ENCODE measurements at regions not wholly inside any gene's neighbourhood (a gene's known extent, or its start where the extent isn't known, plus 50 kb on each side); places are given as distances from the start of the nearest gene placed in this dataset.

- POLR2A ChIA-PET = no interaction called here
- Histone ChIP-seq H3K9ac (ENCODE audit: control insufficient read depth, insufficient read depth, low read length) (no peak overlapping the region), H3K79me2 (ENCODE audit: control insufficient read depth, insufficient read depth, low read length) (no peaks in the 10 kb centered on the region), H2AFZ (ENCODE audit: control insufficient read depth, low read depth, low read length) (no peak overlapping the region), H3K9me3 (replicated peaks; ENCODE audit: control insufficient read depth, insufficient read depth, low read length) (no peaks in the 10 kb centered on the region), H3K4me1 (ENCODE audit: control insufficient read depth, insufficient read depth, low read length) (no peaks in the 10 kb centered on the region), H3K4me2 (ENCODE audit: control insufficient read depth, insufficient read depth) (no peak overlapping the region), H4K20me1 (ENCODE audit: control insufficient read depth, insufficient read depth) (no peaks in the 10 kb centered on the region), H3K36me3 (ENCODE audit: control insufficient read depth in 2 of 2, insufficient read depth in 2 of 2, low read length in 1 of 2) (no peaks in the 10 kb centered on the region), H3K27ac (ENCODE audit: control insufficient read depth, insufficient read depth) (no peak overlapping the region), H3K27me3 (replicated peaks in 1 of 2; ENCODE audit: control insufficient read depth in 2 of 2, insufficient read depth in 2 of 2, low read length in 1 of 2) (peaks cover 0 to 2% of the 10 kb centered on the region in 2 experiments; a peak in 1 of 4 replicates), H3K4me3 (no peak overlapping the region)
- intact Hi-C loops (cut with micrococcal nuclease; ENCODE audit: unreplicated experiment) = no loop called here
- TF ChIP-seq CUX1 (IDR thresholded peaks at IDR 0.05; ENCODE audit: insufficient replicate concordance, low read depth, low read length) = no peak
- TF ChIP-seq REST (IDR thresholded peaks at IDR 0.05; ENCODE audit: low read depth, low read length) = no peak
- no peak for TF ChIP-seq SIX5 (IDR thresholded peaks at IDR 0.05; ENCODE audit: low read depth, low read length, severe bottlenecking)
- TF ChIP-seq KAT2A (conservative IDR thresholded peaks at IDR 0.05; ENCODE audit: control insufficient read depth, low read depth, low read length) = no peak
- no peak for TF ChIP-seq USF1 (IDR thresholded peaks at IDR 0.05; ENCODE audit: borderline replicate concordance, extremely low read length, insufficient read depth, low read depth, low read length)
- no peak for TF ChIP-seq NFXL1 (IDR thresholded peaks at IDR 0.05; ENCODE audit: borderline replicate concordance)
- no peak for TF ChIP-seq BRCA1 (IDR thresholded peaks at IDR 0.05; ENCODE audit: low read depth, low read length)
- TF ChIP-seq STAT3 (IDR thresholded peaks at IDR 0.05; ENCODE audit: low read depth, low read length) = no peak
- TF ChIP-seq IRF4 (IDR thresholded peaks at IDR 0.05; ENCODE audit: low read depth, low read length) = no peak
- TF ChIP-seq TCF3 (IDR thresholded peaks at IDR 0.05; ENCODE audit: borderline replicate concordance, insufficient read depth, low read depth, low read length) = no peak
- FAIRE-seq = no peak
- in situ Hi-C loops (cut with MboI) = no loop called here
- CTCF ChIA-PET = no interaction called here
- ATAC-seq = no peak
- no TSS peak for BruUV-seq (replicated peaks)
- SMC1A ChIA-PET (ENCODE audit: uncharacterized antibody, unreplicated experiment) = no interaction called here
- 18% methylated on average over 4 of the region's 4 CpGs for WGBS (ENCODE audit: insufficient coverage, insufficient replicate concordance, low lambda C conversion rate, missing lambda C conversion rate)
- DNase-seq (ENCODE audit: low read depth, low spot score) = no peak
- RAD21 ChIA-PET (ENCODE audit: unreplicated experiment) = no interaction called here
Observed at GRCh38 chr6:1107578-1107977, 204.3 kb upstream of the FOXQ1 start.

All from GM12878 (cell line).